SIG-M5 treated with dmso at 0.1 percent for 504 hours (cell line): ENCODE measurements at regions not wholly inside any gene's neighbourhood (a gene's known extent, or its start where the extent isn't known, plus 50 kb on each side); places are given as distances from the start of the nearest gene placed in this dataset.

Source experiments
- DNase-seq: peaks from one replicate; lab custom pipeline; 2025; ENCODE audit not compliant: unreplicated experiment; lab: John Stamatoyannopoulos, UW

DNA sequence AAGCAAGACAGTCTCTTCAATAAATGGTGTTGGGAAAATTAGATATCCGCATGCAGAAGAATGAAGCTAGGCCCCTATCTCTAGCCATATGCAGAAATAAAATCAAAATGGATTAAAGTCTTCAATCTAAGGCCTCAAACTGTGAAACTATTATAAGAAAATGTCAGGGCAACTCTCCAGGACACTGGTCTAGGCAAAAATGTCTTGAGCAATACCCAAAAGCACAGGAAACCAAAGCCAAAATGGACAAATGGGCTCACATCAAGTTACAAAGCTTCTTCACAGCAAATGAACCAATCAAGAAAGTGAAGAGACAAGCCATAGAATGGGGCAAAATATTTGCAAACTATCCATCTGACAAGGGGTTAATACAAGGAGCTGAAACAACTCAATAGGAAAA lies 338.8 kb downstream of the NNT start:
- no peak for DNase-seq

DNA sequence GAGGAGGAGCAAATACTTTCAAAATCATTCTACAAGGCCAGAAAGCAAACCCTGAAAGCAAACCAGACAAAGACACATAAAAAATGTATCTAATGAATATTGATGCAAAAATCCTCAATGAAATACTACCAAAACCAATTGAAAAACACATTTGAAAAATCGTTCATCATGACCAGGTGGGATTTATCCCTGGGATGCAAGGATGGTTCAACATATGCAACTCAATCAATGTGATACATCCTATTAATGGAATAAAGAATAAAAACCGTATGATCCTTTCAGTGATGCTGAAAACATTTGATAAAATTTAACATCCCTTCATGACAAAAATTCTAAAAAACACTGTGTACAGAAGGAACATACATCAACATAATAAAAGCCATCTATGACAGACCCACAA lies 337.6 kb downstream of the NNT start:
- no peak for DNase-seq

- DNase-seq: no peak
Observed at GRCh38 chr5:43926923-43927322, 323.9 kb downstream of the NNT start.

DNA sequence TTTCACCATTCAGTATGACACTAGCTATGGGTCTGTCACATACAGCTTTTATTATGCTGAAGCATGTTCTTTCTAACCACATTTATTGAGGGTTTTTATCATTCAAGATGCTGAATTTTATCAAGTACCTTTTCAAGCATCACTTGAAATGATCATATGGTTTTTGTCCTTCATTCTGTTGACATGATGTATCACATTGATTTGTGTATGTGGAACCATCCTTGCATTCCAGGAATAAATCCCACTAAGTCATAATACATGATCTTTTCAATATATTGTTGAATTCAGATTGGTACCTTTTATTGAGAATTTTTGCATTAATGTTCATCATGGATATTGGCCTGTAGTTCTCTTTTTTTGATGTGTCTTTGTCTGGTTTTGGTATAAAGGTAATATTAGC lies 317.4 kb downstream of the NNT start:
- no peak for DNase-seq

- DNase-seq: no peak
Observed at GRCh38 chr5:43917925-43918324, 314.9 kb downstream of the NNT start.

- DNase-seq: no peak
Observed at GRCh38 chr5:43903129-43903528, 300.1 kb downstream of the NNT start.

- no peak for DNase-seq
Observed at GRCh38 chr5:43900974-43901373, 298.0 kb downstream of the NNT start.

- DNase-seq: no peak
Observed at GRCh38 chr5:43895876-43896275, 292.9 kb downstream of the NNT start.

DNA sequence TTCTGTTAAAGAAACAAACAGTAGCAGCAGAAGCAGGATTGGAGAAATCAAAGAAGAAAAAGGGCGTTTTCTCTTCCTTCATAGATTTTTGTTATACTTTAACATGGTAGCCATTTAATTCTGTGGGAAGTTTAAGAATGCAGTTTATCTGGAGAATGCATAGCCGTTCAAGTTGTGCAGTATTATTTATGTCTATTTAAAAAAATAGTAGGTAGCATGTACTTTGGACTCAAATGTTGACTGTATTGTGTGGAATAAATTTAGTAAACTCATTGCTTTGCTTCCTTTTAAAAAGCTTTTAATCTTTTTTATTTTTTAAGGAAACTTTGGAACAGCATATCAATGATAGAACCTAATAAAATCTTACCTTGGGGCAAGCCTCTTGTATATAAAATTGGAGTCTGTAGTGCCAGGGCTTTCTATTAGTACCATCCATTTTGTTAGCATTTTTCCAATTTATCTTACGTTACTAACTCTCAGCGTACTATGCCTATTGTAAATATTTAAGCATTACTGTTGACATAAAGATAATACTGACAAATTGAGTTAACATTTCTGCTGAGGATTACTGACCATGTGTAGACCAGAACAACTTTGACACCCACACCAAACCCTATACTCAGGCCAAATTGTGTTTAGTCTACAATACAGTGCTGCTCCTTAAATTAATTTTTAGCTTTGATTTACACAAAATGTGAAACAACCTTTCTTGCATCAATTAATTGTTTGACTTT lies 291.1 kb downstream of the NNT start:
- DNase-seq: no peak

DNA sequence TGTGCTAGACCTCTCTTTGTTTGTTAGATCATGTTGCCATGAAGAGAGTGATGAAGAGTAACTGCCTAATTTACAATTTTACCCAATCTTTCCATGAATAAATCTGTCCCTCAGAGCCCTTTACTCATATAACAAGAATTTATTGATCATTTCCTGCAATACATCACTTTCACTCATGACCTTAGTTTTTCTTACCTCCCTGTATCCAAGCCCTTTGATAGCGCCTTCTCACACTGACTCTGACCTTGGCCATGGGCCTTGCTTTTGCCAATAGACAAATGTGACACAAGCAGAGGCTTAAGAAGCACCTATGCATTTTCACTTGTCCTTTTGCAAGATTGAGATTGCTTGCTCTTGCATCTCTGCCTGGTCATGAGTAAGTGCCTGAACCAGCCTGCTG lies 288.1 kb downstream of the NNT start:
- DNase-seq: no peak

DNA sequence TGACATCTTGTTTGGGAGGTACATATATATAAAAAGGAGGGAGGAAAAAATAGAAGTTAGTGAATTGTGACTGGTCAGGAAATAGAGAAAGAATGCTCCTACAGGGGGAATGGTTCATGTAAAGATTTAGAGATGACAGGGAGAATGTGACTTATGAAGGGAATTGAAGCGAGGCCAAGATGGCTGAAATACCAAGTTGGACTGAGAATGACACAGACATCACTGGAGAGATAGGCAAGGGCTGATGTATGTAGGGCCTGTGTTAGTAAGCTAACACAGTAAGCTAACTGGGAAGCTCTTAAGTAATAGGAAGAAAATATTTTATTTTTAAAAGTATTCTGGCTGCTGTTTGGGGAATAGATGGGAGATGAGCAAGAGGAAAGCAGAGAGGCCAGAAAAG lies 286.3 kb downstream of the NNT start:
- no peak for DNase-seq

GRCh38 chr5:43875741-43876140 lies 272.8 kb downstream of the NNT start:
- no peak for DNase-seq

DNA sequence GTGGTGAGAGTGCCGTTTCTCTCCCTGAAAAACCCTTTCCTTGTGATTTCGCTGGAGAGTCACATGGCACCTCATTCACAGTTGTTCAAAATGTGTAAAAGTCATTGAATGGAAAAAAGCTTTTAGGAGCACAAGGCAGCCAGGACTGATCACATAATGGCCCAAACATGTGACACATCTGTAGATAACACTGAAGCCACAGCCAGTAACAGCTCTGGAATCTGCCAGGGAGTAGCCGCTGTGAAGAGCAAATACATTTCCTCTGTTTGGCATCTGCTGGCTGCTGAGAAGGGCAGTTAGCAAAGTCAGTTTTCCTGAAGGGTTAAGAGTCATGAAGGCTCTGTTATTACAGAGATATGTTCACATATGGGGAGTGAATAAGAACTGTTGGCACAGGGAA lies 271.8 kb downstream of the NNT start:
- DNase-seq: no peak

- no peak for DNase-seq
Observed at GRCh38 chr5:43873791-43874190, 270.8 kb downstream of the NNT start.

- no peak for DNase-seq
Observed at GRCh38 chr5:43859309-43859708, 256.3 kb downstream of the NNT start.

- no peak for DNase-seq
Observed at GRCh38 chr5:43855452-43855851, 252.5 kb downstream of the NNT start.

GRCh38 chr5:43854697-43855292 lies 251.8 kb downstream of the NNT start:
- no peak for DNase-seq

GRCh38 chr5:43852279-43852678 lies 249.3 kb downstream of the NNT start:
- no peak for DNase-seq

GRCh38 chr5:43851741-43852140 lies 248.8 kb downstream of the NNT start:
- DNase-seq: no peak

DNA sequence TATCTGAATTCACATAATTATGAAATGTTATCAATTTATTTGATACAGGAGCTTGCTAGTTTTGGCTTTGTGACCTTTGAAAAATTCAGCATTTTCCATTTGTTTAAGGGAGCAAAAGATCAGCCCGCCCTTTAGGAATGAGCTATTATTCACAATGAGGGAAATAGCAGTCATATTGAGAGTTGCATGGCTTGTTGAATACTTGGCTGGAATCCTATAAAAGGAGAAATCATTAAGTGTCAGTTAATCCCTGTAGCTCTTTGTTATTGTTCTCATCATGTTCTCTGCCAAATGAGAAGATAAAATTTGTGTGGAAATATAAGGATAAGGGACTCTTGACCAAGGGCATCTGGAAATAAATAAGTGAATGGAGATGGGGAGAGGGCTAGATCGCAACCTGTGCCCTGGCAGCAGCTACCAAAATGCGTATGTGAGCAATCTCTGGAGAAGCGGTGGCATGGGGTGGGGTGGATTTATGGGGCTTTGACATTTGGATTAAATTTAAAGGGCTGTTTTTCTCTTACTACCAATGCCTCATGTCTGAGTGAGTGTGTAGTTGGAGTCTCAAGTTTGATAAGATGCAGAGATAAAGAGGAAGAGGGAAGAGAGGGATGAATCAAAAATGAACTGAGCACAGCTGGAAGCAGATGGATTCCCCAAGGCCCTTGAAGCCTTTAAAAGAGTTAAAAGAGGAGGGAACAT lies 237.6 kb downstream of the NNT start:
- no peak for DNase-seq

- no peak for DNase-seq
Observed at GRCh38 chr5:43839218-43839617, 236.2 kb downstream of the NNT start.

GRCh38 chr5:43837996-43838395 lies 235.0 kb downstream of the NNT start:
- no peak for DNase-seq
